ENCODE measurements at regions not wholly inside any gene's neighbourhood (a gene's known extent, or its start where the extent isn't known, plus 50 kb on each side); places are given as distances from the start of the nearest gene placed in this dataset.
A peak's percentile ranks its signal among the peaks of the same experiment; 100 is the strongest.

DNA sequence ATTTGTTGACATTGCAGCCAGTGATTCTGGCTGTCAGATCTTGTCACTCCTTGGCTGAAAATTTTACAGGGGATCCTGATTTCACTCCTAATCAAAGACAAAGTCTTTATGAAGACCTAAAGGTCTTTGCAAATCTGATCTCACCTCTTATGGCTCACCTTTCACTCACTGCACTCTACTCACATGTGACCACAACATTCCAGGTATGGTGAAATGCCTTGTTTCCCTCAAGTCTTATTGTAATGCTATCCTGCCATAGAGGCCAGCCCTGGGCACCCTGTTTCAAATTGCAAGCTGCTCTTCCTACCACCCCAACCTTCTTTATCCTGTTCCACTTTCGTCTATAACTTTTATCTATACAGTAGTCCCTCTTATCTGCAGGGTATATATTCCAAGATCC is 200.1 kb downstream of the NDFIP2 start:
- no peak for DNase-seq

DNA sequence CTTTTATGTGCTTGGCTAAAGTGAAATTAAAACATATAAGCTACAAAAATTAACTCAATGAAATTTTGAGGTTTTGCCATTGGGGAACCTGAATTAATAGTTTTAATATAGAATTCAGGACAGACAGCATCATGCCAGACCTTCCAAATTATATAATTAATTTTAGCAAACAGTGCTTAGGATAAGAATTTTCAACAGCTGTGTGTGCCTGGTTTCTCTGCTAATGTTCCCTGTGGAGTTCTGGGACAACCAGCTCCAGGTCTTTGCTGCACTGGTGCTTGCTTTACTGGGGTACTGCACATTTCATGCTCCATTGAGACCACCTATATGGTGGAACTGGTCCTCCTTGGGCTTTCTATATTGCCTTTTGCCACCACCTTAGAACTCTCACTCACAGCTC is 199.5 kb downstream of the NDFIP2 start:
- no peak for DNase-seq

DNA sequence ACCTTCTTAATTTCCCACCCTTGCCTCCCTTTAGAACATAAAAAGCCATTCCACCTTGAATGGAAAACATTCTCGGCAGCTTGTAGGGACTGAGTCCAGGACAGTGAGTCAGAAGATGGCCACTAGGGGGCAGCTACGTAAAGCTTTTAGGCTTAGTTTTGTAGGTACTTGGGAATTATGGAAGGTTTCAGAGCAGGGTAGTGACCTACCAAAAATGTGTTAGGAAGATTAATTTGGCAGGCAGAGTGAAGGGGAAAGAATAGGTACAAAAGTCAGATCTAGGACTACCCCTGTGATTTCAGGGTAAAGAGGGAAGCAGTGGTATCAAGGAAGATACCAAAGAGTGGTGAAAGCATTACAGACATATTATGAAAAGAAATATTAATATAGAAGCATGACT is 198.4 kb downstream of the NDFIP2 start:
- peak; percentile 14 to 54 for DNase-seq

DNA sequence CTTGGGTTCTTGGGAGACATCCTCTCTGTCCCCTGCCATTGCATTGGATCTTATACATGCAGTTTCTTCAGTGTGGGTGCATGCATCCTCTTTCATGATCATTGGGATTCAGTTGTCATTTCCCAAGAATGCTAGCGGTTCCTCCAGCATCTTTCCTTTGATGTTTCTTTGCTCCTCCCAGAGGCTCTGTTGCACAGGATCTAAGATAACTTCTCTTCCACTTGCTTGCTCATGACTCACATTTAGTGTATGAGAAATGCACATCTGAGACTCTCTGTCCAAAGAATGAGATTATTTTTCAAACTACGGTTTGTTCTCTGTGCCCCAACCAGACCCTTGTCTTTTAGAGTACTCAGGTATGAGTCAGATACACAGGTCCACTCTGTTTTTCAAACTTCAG is 197.1 kb downstream of the NDFIP2 start:
- DNase-seq = no peak

DNA sequence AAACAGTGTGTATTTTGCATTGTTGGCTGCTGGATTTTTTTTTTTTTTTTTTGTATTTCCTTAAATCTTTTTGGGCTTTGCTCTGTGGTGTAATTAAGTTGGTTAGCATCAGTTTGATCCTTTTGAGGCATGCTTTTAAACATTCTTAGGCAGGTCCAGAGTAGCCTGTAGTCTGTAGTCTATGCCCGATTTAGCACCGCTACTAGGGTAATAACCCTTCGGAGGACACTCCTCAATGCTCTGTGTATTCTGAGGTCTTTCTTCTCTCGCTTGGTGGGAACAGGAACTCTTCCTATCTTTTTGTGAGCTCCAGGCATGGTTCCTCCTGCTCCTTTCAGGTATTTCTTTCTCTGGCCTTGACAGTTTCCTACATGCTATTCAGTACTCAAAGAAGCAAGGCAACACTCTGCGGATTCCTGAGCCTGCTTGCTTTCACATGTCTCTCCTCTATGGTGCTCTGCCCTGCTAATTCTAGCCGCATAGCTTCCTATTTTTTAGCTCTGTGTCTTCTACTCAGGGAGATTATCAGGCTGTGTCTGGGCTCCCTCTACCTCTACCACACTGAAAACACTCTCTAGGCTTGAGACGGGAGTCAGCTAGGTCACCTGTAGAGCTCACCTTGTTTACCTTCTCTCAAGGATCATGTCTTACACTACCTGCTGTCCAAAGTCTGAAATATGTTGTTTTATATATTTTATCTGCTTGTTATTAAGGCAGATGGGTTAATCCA is 195.1 kb downstream of the NDFIP2 start:
- DNase-seq = no peak

DNA sequence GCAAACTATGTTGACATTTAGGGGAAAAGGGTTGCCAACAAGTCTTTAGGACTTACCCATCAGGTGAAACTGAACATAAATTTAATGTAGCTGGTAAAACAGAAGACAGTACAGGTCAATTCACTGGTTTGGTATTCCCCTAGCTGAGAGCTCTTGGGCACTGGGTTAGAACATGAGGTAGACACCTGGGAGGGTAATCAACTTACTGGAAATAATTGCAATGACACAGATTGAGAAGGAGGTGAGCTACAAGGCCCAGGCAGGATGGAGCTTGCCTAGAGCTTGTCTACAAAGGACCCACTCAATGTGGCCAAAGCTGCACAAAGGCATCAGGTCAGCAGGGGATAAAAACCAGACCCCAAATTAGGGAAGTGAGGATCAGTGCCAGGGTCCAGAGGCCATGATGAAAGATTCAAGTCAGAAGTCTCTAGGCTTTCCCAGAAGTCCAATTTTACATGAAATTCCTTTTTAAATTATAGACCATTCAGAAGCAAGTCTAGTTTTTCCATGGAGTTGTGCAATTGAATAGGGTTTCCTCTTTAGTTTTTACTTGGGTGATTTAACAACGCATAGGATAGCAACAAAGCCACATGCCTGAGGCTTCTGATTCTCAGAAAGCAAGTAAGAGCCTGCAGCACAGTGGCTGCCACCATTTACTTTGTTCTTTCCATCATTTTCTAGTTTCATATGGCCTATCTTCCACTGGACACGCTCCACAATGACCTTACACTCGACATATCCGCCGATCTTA is 194.0 kb downstream of the NDFIP2 start:
- no peak for DNase-seq

DNA sequence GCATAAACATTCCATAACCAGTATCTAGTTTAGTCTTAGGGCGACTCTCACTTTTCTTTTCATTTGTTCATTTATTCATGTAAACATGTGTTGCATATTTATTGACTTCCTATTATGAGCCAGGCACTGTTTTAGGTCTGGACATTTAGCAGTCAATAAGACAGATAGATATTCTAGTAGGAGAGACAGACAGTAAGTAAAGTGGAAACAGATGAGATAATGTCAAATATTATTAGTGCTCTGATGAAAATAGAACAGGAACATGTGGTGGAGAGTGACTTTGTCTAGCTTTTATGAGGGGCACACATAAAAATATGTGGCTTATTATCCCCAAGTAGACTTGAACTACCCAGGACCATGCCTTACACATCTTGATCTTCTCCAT is 193.0 kb downstream of the NDFIP2 start:
- no peak for DNase-seq

DNA sequence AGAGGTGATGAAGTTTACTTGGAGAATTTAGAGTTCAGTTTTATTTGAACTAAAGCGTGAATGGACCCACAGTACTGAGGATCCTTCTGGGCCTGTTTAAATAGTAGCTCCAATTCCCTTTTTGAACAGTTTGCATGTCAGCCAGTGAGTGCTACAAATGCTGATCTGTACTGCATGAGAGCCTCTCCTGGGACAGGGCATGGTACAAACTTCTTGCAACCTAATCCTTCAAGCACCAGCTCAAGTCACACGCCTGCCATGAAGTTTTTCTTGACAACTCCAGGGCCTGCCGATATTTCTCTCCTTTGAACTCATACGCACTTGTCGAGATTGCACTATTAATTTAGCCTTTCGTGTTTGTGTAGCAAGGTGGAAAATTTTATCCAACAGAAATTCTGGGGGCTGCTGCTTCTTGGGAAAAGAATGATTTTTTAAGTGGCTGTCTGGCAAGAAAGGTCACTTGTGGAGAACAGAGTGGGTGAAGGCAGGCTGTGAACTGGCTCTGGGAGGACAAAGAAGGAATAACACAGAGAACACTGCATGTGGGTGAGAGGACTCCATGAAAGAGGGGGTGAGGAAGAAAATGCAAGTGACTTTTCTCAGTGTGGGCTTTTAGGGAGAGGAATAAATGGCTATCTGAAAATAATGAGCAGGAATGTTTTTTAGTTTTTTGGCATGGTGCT is 192.5 kb downstream of the NDFIP2 start:
- DNase-seq = no peak

DNA sequence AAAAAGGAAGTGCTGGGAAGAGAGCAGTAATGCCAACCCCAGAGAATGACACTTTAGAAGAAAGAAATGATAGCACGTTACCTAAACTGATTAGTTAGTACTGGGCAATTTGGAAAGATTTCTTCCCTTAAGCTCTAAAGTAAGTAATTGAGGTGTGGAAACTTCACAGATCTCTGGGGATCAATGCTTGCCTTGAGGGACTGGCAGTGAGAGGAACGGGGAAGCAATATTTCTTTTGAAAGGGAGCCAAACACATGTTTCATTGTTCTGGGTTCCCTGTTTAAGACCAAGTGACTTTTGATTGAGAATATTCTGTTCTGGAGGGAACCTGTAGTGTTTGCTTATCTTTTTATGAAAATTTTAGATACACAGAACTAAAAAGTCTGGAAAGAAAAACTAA is 190.5 kb downstream of the NDFIP2 start:
- no peak for DNase-seq

DNA sequence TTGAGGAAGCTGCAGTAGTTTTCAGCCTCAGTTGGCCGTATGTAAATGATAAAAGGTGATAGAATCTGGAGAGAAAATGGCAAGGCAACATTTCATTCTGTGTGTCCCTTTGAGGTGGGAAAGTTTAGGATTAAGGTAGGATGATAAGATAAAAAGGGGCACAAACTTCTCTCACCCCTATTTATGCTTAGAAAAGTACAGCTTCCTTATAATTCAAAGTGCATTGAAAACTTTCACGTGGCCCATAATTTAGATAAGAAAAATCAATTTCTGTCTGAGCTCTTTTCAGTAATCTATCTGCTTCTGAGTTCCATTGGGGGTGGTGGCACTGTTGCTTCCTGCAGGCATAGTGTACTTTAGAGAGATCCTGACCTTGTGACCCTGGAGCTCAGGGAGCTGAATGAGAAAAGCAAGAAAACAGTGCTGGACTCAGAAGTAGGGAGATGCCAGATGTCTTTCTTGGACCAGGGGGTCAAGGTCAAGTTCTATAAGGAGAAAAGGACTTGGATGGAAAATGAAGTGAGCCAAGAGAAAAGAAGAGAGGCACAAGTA is 187.3 kb downstream of the NDFIP2 start:
- DNase-seq = no peak

DNA sequence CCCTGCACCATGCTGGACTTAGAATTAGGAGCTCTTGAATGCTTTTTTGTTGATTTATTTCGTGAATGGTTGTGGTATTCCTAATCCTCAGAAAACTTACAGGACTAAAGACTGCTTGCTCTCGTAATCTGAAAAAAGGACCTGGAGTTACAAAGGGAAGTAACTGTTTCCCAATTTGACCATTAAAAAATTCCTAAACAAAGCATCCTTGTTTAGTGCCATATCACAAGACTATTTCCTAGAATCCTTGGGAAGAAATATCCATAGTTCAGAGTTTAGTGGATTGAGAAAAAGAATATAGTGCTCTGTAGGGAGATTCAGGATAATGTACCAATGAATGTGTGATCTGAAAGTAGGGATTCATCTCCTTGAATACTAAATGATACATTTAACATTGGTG is 186.8 kb downstream of the NDFIP2 start:
- DNase-seq = no peak

DNA sequence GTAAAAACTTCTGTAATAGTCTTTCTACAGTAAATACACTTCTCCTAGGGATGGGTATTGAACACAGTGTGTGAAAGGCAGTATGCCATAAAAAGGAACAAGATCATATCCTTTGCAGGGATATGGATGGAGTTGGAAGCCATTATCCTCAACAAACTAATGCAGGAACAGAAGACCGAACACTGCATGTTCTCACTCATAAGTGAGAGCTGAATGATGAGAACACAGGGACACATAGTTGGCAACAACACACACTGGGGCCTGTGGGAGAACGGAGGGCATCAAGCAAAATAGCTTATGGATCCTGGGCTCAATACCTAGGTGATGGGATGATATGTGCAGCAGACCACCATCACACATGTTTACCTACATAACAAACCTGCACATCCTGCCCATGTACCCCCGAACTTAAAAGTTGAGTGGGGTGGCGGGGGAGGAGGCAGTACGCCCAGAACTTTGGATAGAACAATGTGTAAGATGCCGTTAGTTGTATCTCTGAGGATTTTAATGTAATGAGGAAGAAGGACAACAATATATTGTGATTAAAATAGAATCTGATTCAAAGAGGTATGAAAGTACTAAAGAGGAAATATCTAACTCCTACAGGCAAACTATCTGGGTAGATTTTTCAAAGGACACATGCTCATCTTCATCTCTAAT is 183.2 kb downstream of the NDFIP2 start:
- no peak for DNase-seq

DNA sequence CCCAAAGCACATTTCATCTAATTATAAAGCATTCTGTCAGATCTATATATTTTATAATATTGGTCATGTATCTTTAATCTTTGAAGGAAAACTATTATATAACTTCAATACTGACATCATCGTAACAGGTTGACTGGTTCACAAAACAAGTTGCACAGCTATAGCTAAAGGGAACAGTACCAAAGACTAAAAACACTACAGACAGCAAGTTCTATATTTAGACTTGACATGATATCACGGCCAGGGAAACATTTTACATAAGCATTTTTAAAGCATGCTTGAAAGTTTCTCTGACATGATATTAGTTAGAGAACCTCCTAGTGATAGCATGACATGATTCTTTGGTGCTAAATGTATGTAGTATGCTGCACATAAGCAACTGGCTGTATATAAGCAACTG is 182.5 kb downstream of the NDFIP2 start:
- DNase-seq = no peak

DNA sequence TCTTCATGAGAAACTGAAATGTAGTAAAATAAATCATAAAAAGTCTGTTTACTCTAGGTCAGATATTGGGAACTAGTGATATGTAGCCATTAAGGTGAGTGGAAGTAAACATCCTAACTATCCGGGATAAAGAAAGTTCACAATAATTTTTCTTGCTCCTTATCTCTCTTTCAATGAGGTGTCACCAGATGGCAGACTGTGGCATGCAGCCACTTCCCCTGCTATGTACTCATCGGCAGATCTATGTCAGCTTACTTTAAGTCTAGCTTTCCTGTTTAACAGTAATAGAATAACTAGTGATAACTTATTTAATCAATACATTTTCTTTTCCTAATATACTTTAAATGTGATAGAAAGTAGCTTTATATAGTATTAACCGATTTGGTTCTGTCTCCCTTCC is 181.9 kb downstream of the NDFIP2 start:
- DNase-seq = no peak

DNA sequence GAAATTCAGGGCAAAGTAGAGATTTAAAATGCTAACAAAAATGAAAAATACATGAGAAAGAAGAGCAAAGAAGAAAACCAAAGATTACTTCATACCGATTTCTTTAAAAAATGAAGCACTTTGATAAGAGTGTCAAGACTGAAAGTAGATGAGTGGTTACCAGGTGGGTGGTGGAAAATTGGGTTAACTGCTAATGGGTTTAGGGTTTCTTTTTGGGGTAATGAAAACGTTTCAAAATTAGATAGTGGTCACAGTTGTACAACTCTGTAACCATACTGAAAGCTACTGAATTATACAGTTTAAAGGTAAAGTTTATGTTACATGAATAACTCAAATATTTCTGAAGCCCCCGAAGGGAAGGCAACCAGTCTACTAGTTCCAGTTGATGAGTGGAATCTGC is 179.4 kb downstream of the NDFIP2 start:
- DNase-seq = no peak

DNA sequence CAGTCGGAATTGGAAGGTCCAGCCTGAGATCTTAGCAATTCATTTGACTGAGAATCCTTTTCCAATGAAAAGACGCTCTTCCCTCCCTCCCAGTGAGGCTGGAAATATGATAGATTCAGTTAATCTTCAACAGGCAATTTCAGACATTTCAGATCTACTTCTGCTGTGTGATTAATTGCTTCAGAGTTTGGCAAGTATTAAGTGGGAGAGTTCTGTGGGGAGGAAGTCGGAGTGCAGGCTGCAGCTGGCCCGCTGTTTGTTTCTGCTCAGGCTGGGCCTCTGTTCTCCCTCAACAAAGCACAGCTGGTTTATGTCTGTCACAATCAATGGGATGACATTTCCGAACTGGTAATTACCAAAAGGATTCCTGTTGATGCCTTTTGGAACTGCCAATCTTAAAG is 178.2 kb downstream of the NDFIP2 start:
- DNase-seq = peak; percentile 8 to 35

DNA sequence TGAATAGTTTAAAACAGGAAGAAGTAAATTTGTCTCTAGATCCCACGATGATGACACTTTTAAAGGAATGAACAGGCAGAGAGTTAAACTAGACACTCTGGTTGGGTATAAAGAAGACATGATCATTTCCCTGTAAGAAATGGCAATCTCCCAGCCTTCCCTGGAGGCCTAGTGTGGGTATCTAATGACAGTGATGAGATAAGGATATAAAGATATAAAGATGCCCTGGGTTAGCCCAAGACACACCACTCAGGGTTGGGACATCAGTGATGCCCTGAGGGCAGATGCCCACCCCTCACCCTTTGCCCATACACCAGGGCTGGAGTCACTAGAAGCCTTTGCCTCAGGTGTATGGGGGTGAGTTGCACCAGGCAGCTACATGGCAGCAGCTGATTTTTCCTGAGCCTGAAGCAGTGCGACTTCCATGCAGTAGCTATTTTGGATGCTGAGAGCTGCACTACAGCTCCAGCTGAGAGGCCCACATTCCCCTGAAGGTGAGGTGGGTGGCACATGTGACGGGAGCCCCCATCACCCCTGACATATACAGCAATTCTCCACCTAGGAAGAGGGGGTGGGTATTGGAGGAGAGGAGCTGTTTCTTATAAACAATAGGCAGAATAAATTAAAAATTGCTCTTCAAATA is 177.5 kb downstream of the NDFIP2 start:
- DNase-seq = no peak

DNA sequence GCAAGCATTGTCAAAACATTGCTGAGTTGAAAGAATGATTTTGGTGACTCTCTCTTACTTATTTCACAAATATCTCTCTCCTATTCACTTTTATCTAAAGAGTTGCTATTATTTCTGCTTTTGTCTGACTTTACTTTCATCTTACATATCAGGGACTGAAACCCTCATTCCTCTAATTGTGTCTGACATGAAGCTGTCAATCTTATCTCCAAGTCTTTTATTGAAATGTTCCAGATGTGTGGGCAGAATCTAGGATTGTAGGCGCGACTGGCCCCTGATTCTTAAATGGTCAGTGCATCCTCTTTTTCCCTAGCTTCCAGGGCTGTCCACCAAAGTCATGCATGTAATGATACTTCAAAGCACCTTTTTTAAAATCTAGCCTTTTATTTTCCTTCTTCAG is 174.6 kb downstream of the NDFIP2 start:
- no peak for DNase-seq

DNA sequence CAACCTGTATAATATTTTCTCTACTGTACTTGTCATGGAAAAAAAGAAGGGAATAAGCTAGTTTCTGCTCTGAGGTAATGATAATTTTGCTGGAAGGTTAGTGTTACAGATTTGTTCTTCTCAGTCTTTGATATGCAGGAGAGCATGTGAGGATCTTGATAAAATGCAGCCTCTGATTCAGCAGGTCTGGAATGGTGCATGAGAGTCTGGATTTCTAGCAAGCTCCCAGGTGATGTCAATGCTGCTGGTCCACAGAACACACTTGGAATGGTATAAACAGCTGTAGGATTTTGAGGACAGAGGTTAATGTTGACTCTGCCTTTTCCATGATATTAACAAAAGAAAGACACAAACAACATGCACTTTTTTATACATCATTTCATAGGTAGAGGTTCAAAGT is 173.6 kb downstream of the NDFIP2 start:
- DNase-seq = no peak

DNA sequence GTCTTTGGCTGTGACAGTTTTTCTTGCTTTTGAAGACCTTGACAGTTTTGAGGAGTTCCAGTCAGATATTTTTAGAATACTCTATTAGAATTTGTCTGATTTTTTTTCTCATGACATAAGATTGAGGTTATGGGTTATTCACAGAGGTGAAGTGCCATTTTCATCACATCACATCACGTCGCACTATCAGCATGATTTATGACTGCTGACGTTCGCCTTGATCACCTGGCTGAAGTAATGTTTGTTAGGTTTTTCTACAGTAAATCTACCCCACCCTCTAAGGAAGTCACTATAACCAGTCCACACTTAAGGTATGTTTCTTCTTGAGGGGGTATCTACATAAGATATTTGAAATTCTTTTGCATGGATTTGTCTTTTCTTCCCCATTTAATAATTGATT is 169.7 kb downstream of the NDFIP2 start:
- no peak for DNase-seq

DNA sequence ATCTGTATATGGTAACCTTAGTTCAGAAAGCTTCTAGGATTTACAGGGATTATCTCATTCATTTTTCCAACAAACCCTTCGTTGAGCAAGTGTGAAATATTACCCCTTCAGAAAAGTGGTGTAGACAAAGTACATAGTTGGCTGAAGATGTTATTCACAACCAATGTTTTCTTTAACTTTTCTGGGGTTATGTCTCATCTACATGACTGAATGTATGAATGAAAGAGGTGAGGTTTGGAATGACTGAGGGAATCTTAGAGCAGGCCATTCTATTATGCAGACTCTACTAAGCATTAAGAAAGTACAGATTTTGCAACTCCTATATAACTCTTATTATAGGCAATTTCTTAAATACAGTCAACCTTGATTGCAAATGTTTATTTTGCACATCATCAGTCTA is 167.2 kb downstream of the NDFIP2 start:
- DNase-seq = no peak

DNA sequence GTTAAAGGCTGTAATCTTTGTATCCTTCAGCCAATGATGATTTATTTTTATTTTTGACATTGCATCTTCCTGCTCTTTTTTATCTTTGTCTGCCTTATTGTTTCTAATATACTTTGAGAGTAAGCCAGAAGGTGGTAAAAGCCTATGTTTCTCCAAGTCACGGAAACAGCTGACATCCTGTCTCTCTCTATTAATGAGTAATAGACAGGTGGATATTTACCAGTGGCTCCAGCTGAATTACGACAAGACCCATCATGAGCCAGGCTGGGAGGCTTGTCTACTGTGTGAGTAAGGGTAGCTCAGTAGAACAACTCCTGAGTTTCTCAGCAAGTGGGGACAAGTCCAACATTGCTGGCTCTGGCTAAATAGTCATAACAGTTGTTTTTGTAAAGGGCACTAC is 166.6 kb downstream of the NDFIP2 start:
- peak; percentile 20 to 44 for DNase-seq

DNA sequence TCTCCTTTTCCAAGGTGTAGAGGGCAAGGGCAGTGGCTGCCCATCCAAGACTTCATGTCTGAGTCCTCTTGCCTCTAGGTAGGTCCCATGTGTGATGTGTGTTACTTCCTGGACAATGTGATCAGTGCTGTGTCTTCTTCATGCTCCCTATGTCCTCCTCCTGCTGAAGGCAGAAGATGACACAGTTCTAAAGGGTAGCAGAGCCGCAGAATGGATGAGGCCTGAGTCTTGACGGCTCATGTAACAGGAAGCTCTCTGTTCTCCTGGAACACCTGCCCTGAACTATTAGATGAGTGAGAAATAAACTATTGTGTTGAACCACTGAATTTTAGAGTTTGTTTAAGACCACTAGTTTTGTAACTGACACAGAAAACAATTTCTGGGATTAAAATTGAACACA is 165.9 kb downstream of the NDFIP2 start:
- DNase-seq = peak; percentile 5 to 39

All from SHP77 (cell line).